WTC11 (cell line): ENCODE measurements at regions not wholly inside any gene's neighbourhood (a gene's known extent, or its start where the extent isn't known, plus 50 kb on each side); places are given as distances from the start of the nearest gene placed in this dataset.

Source experiments
- ATAC-seq: fragments of 200-7000 bp; cut with Tn5 transposase; 2 replicates; pipeline ENCODE4 v1.10.0; 2021; ENCODE audit warnings: mild to moderate bottlenecking, moderate library complexity
- CTCF ChIA-PET: fragments of 300-600 bp; sonication (Branson Sonifier 250); formaldehyde crosslinking; loops from one replicate; lab custom pipeline; 2021; ENCODE audit warnings: antibody characterized with exemption; lab: Charles Lee
- POLR2A ChIA-PET: fragments of 350-600 bp; sonication (Branson Sonifier 250); formaldehyde crosslinking; loops from one replicate; lab custom pipeline; 2021; ENCODE audit warnings: antibody characterized with exemption; lab: Charles Lee
- DNase-seq: peaks from one replicate; pipeline ENCODE4 v3.0.0; 2021; ENCODE audit warnings: low spot score
- H3K27ac Mint-ChIP-seq: 2 replicates; pipeline ENCODE4 v1.8.0; 2021; ENCODE audit warnings: mixed read lengths
- H3K27me3 Mint-ChIP-seq: 2 replicates; pipeline ENCODE4 v1.8.0; 2021; ENCODE audit warnings: low read depth, mild to moderate bottlenecking, moderate library complexity, mixed read lengths
- H3K36me3 Mint-ChIP-seq: 2 replicates; pipeline ENCODE4 v1.8.0; 2021; ENCODE audit warnings: mixed read lengths
- H3K4me1 Mint-ChIP-seq: 2 replicates; pipeline ENCODE4 v1.8.0; 2022; ENCODE audit warnings: mixed read lengths
- H3K4me3 Mint-ChIP-seq: 2 replicates; pipeline ENCODE4 v1.8.0; 2021; ENCODE audit warnings: mild to moderate bottlenecking, moderate library complexity, mixed read lengths
- H3K9me3 Mint-ChIP-seq: 2 replicates; pipeline ENCODE4 v1.8.0; 2021; ENCODE audit warnings: mixed read lengths
- CBFB ChIP-seq: sonication (generic); formaldehyde crosslinking; IDR thresholded peaks from 2 replicates; pipeline ENCODE4 v1.8.1; 2022; ENCODE audit warnings: mild to moderate bottlenecking, low read depth, missing genetic modification reagents
- CREM ChIP-seq: sonication (generic); formaldehyde crosslinking; IDR thresholded peaks from 2 replicates; pipeline ENCODE4 v1.8.1; 2022; ENCODE audit warnings: mild to moderate bottlenecking, missing genetic modification reagents, moderate library complexity
- ELF4 ChIP-seq: sonication (generic); formaldehyde crosslinking; IDR thresholded peaks from 2 replicates; pipeline ENCODE4 v1.8.1; 2022; ENCODE audit warnings: low read depth, mild to moderate bottlenecking, moderate library complexity, missing genetic modification reagents
- FOXJ3 ChIP-seq: sonication (generic); formaldehyde crosslinking; IDR thresholded peaks from 2 replicates; pipeline ENCODE4 v1.9.0; 2021; ENCODE audit warnings: missing genetic modification reagents, mild to moderate bottlenecking, borderline replicate concordance
- GRHL2 ChIP-seq: fragments of 250-450 bp; sonication (Bioruptor Pico); IDR thresholded peaks from 2 replicates; pipeline ENCODE4 v1.8.0; 2022; ENCODE audit warnings: mild to moderate bottlenecking, moderate library complexity; ENCODE audit not compliant: insufficient replicate concordance, severe bottlenecking
- JUN ChIP-seq: sonication (generic); formaldehyde crosslinking; IDR thresholded peaks from 2 replicates; pipeline ENCODE4 v1.8.0; 2023; ENCODE audit warnings: mild to moderate bottlenecking, missing genetic modification reagents
- MXD4 ChIP-seq: fragments of 250-450 bp; sonication (Bioruptor Pico); IDR thresholded peaks from 2 replicates; pipeline ENCODE4 v1.8.0; 2021; ENCODE audit warnings: mild to moderate bottlenecking, moderate library complexity, borderline replicate concordance
- NR2C2 ChIP-seq: sonication (generic); formaldehyde crosslinking; IDR thresholded peaks from 2 replicates; pipeline ENCODE4 v1.8.0; 2022; ENCODE audit warnings: mild to moderate bottlenecking, missing genetic modification reagents
- NR3C1 ChIP-seq: sonication (generic); formaldehyde crosslinking; conservative IDR thresholded peaks from 2 replicates; pipeline ENCODE4 v1.8.1; 2023; ENCODE audit warnings: low read depth, mild to moderate bottlenecking, missing genetic modification reagents
- PRRX2 ChIP-seq: fragments of 250-450 bp; sonication (Bioruptor Pico); IDR thresholded peaks from 2 replicates; pipeline ENCODE4 v1.8.0; 2021; ENCODE audit warnings: mild to moderate bottlenecking
- RORB ChIP-seq: fragments of 250-450 bp; sonication (Bioruptor Pico); IDR thresholded peaks from 2 replicates; pipeline ENCODE4 v1.9.0; 2021; ENCODE audit warnings: mild to moderate bottlenecking
- TEAD1 ChIP-seq: sonication (generic); formaldehyde crosslinking; IDR thresholded peaks from 2 replicates; pipeline ENCODE4 v1.8.0; 2022; ENCODE audit warnings: mild to moderate bottlenecking, missing genetic modification reagents
- TEAD4 ChIP-seq: sonication (generic); formaldehyde crosslinking; IDR thresholded peaks from 2 replicates; pipeline ENCODE4 v1.8.0; 2022; ENCODE audit warnings: mild to moderate bottlenecking, missing genetic modification reagents
- ZNF121 ChIP-seq: sonication (generic); formaldehyde crosslinking; IDR thresholded peaks from 2 replicates; pipeline ENCODE4 v1.8.0; 2023; ENCODE audit warnings: missing genetic modification reagents
- ZNF138 ChIP-seq: sonication (generic); formaldehyde crosslinking; conservative IDR thresholded peaks from 2 replicates; pipeline ENCODE4 v1.8.1; 2022; ENCODE audit warnings: mild to moderate bottlenecking, moderate library complexity, missing genetic modification reagents
- ZNF396 ChIP-seq: fragments of 250-450 bp; sonication (Bioruptor Pico); IDR thresholded peaks from 2 replicates; pipeline ENCODE4 v1.8.0; 2021; ENCODE audit warnings: mild to moderate bottlenecking, moderate library complexity, borderline replicate concordance
- ZNF416 ChIP-seq: fragments of 250-450 bp; sonication (Bioruptor Pico); IDR thresholded peaks from 2 replicates; pipeline ENCODE4 v1.9.0; 2021; ENCODE audit warnings: mild to moderate bottlenecking, inconsistent platforms
- ZNF423 ChIP-seq: fragments of 250-450 bp; sonication (Bioruptor Pico); IDR thresholded peaks from 2 replicates; pipeline ENCODE4 v2.1.2; 2022; ENCODE audit warnings: mild to moderate bottlenecking, moderate library complexity
- TF ChIP-seq, protein P1 (sequence below): sonication (generic); formaldehyde crosslinking; conservative IDR thresholded peaks from 2 replicates; pipeline ENCODE4 v1.8.1; 2022; ENCODE audit warnings: mild to moderate bottlenecking, missing genetic modification reagents
- TF ChIP-seq, protein P2 (sequence below): fragments of 250-450 bp; sonication (Bioruptor Pico); IDR thresholded peaks from 2 replicates; pipeline ENCODE4 v1.9.0; 2021; ENCODE audit warnings: mild to moderate bottlenecking, borderline replicate concordance

GRCh38 chr1:96581772-96582171 lies 139.8 kb upstream of the PTBP2 start:
- peak overlapping the region; percentile 53; the same call in 1 of the 2 replicates for H3K4me3 Mint-ChIP-seq
- CTCF ChIA-PET = interaction anchor here (0.5 to 2.8 kb wide), 4 partner anchors 14 to 43 kb away, joined by 3 to 25 read pairs (median 7); no protein-coding TSS in a partner anchor

GRCh38 chr1:96583903-96584302 lies 137.7 kb upstream of the PTBP2 start:
- ChIA-PET CTCF (no interaction called here), POLR2A (no interaction called here)
- DNase-seq = no peak
- no peaks in the 10 kb centered on the region for H3K27me3 Mint-ChIP-seq
- no peaks in the 10 kb centered on the region for H3K36me3 Mint-ChIP-seq
- H3K9me3 Mint-ChIP-seq = no peaks in the 10 kb centered on the region
- H3K4me3 Mint-ChIP-seq = no peak overlapping the region
- TF ChIP-seq, protein P1, sequence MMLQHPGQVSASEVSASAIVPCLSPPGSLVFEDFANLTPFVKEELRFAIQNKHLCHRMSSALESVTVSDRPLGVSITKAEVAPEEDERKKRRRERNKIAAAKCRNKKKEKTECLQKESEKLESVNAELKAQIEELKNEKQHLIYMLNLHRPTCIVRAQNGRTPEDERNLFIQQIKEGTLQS (CRISPR knock-in tag) = no peak
- TF ChIP-seq NR2C2 (CRISPR knock-in tag) = no peak
- TF ChIP-seq, all 79 proteins: peak for 0
- ATAC-seq = no peak
- Mint-ChIP-seq H3K27ac (no peak overlapping the region), H3K4me1 (peaks cover 46% of the 10 kb centered on the region)

More at GRCh38 chr1:96581772-96582171, 139.8 kb upstream of the PTBP2 start:
- H3K9me3 Mint-ChIP-seq = no peaks in the 10 kb centered on the region
- H3K27ac Mint-ChIP-seq = no peak overlapping the region
- POLR2A ChIA-PET = no interaction called here
- H3K27me3 Mint-ChIP-seq = no peaks in the 10 kb centered on the region
- ATAC-seq = peak; percentile 65
- TF ChIP-seq ZNF138 (CRISPR knock-in tag) = no peak
- TF ChIP-seq ZNF396 (CRISPR knock-in tag) = no peak
- TF ChIP-seq ZNF423 (CRISPR knock-in tag) = no peak
- TF ChIP-seq ZNF416 (CRISPR knock-in tag) = no peak
- TF ChIP-seq, protein P1 (CRISPR knock-in tag) = no peak
- no peak for TF ChIP-seq ELF4
- TF ChIP-seq GRHL2 = no peak
- no peak for TF ChIP-seq NR3C1 (CRISPR knock-in tag)
- TF ChIP-seq, protein P2, sequence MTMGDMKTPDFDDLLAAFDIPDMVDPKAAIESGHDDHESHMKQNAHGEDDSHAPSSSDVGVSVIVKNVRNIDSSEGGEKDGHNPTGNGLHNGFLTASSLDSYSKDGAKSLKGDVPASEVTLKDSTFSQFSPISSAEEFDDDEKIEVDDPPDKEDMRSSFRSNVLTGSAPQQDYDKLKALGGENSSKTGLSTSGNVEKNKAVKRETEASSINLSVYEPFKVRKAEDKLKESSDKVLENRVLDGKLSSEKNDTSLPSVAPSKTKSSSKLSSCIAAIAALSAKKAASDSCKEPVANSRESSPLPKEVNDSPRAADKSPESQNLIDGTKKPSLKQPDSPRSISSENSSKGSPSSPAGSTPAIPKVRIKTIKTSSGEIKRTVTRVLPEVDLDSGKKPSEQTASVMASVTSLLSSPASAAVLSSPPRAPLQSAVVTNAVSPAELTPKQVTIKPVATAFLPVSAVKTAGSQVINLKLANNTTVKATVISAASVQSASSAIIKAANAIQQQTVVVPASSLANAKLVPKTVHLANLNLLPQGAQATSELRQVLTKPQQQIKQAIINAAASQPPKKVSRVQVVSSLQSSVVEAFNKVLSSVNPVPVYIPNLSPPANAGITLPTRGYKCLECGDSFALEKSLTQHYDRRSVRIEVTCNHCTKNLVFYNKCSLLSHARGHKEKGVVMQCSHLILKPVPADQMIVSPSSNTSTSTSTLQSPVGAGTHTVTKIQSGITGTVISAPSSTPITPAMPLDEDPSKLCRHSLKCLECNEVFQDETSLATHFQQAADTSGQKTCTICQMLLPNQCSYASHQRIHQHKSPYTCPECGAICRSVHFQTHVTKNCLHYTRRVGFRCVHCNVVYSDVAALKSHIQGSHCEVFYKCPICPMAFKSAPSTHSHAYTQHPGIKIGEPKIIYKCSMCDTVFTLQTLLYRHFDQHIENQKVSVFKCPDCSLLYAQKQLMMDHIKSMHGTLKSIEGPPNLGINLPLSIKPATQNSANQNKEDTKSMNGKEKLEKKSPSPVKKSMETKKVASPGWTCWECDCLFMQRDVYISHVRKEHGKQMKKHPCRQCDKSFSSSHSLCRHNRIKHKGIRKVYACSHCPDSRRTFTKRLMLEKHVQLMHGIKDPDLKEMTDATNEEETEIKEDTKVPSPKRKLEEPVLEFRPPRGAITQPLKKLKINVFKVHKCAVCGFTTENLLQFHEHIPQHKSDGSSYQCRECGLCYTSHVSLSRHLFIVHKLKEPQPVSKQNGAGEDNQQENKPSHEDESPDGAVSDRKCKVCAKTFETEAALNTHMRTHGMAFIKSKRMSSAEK (CRISPR knock-in tag) = no peak
- TF ChIP-seq CBFB (CRISPR knock-in tag) = no peak
- TF ChIP-seq ZNF121 (CRISPR knock-in tag) = no peak
- no peak for TF ChIP-seq MXD4 (CRISPR knock-in tag)
- no peak for TF ChIP-seq PRRX2 (CRISPR knock-in tag)
- no peak for TF ChIP-seq CREM (CRISPR knock-in tag)
- TF ChIP-seq, all 79 proteins: peak for 0
- Mint-ChIP-seq H3K4me1 (peaks cover 43% of the 10 kb centered on the region), H3K36me3 (no peaks in the 10 kb centered on the region; the same call in 1 of the 2 replicates)
- peak; percentile 25 for DNase-seq

DNA sequence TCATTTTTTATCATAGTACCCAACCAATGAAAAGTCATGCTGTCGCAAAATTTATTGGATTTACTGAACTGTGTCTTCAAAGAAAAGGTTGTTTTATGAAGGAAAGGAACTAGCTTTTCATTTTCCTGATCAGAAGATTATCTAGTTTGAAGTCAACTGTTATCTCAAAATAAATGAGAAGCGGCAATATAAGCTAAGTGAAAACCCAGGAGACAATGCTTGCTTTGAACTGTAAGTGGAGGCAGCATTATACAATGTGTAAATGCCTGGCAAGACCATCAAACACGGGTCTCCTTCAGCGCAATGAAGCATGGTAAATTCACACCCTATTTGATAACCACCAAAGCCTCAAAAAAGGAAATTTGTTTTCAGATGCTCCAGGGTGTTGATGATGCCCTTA lies 134.4 kb upstream of the PTBP2 start:
- Mint-ChIP-seq H3K4me3 (no peak overlapping the region), H3K4me1 (peaks cover 17% of the 10 kb centered on the region), H3K36me3 (no peaks in the 10 kb centered on the region), H3K9me3 (no peaks in the 10 kb centered on the region), H3K27ac (no peak overlapping the region), H3K27me3 (no peaks in the 10 kb centered on the region)
- ChIA-PET CTCF (interaction anchor here (0.6 to 1.9 kb wide), 2 partner anchors 9 to 49 kb away, joined by 3 to 5 read pairs; no protein-coding TSS in a partner anchor), POLR2A (no interaction called here)
- TF ChIP-seq TEAD4 (no peak), JUN (CRISPR knock-in tag) (no peak), RORB (CRISPR knock-in tag) (no peak), FOXJ3 (CRISPR knock-in tag) (no peak), TEAD1 (CRISPR knock-in tag) (no peak)
- DNase-seq (no peak), ATAC-seq (no peak)
